K562 (cell line): ENCODE measurements at regions not wholly inside any gene's neighbourhood (a gene's known extent, or its start where the extent isn't known, plus 50 kb on each side); places are given as distances from the start of the nearest gene placed in this dataset.

Source experiments
- ATAC-seq: fragments of 200-7000 bp; cut with Tn5 transposase; 3 replicates; pipeline ENCODE4 v1.9.1; 2020; ENCODE audit warnings: moderate library complexity
- BruUV-seq: library from RNA; stranded (reverse); fragments of 400-500 nt; replicated peaks from 2 replicates; lab custom pipeline; 2021; lab: Mats Ljungman, UMichigan
- CTCF ChIA-PET: fragments of 300-600 bp; formaldehyde crosslinking; extraction: SDS; loops from one replicate; lab custom pipeline; 2021; ENCODE audit warnings: low intra/inter-chr PET ratio; lab: Yijun Ruan, JAX
- POLR2A ChIA-PET: fragments of 300-600, 350-650 bp; sonication (Branson Sonifier 250); formaldehyde crosslinking; extraction: SDS; loops from one replicate; lab custom pipeline; 2021; ENCODE audit warnings: antibody characterized with exemption, inconsistent platforms; lab: Yijun Ruan, JAX
- DNase-seq, 4 experiments: peaks; one replicate each; pipeline versions ENCODE4 v3.0.0 to v3.0.0-alpha.2; 2011 to 2018; ENCODE audit warnings: low spot score in 3 of 4, mixed read lengths in 3 of 4; ENCODE audit errors: extremely low read depth in 1 of 4
- FAIRE-seq: peaks from 2 replicates; lab custom pipeline; 2011; peaks lifted over from hg19 to GRCh38; lab: Jason Lieb, UNC
- H2AFZ ChIP-seq: 2 replicates; pipeline ENCODE4 v1.6.0; 2011; ENCODE audit warnings: low read depth, low read length, control low read depth, inconsistent platforms
- H3K27ac ChIP-seq: fragments of 200-600 bp; 3 replicates; pipeline ENCODE4 v1.8.0; 2011; ENCODE audit warnings: low read depth, mild to moderate bottlenecking, control low read depth, inconsistent platforms, low read length, moderate library complexity, mixed read lengths; ENCODE audit errors: extremely low read depth
- H3K27me3 ChIP-seq, 2 experiments: fragments of 300-600 bp in 1 of 2; 2 replicates in 1 of 2; 3 replicates in 1 of 2; pipeline versions ENCODE4 v1.6.0 to v1.8.0; 2011; ENCODE audit warnings: inconsistent platforms in 2 of 2, low read length in 2 of 2, mild to moderate bottlenecking in 1 of 2, mixed read lengths in 1 of 2, moderate library complexity in 1 of 2; ENCODE audit not compliant: control insufficient read depth in 2 of 2, insufficient read depth in 2 of 2
- H3K36me3 ChIP-seq: fragments of 300-600 bp; 3 replicates; pipeline ENCODE4 v1.8.0; 2011; ENCODE audit warnings: mild to moderate bottlenecking, low read length, inconsistent platforms; ENCODE audit not compliant: control insufficient read depth, insufficient read depth
- H3K4me1 ChIP-seq, 2 experiments: fragments of 200-600 bp in 1 of 2; replicated peaks in 1 of 2; 2 replicates in 1 of 2; 3 replicates in 1 of 2; pipeline versions ENCODE4 v1.5.1 to v1.8.0; 2011; ENCODE audit warnings: inconsistent platforms in 2 of 2, low read length in 2 of 2, mild to moderate bottlenecking in 1 of 2, mixed read lengths in 1 of 2, moderate library complexity in 1 of 2; ENCODE audit not compliant: control insufficient read depth in 2 of 2, insufficient read depth in 2 of 2
- H3K4me2 ChIP-seq: 2 replicates; pipeline ENCODE4 v1.6.1; 2011; ENCODE audit warnings: low read length, control low read depth, inconsistent platforms, mixed read lengths; ENCODE audit not compliant: insufficient read depth
- H3K4me3 ChIP-seq: fragments of 200-600 bp; sonication (generic), shearing (Covaris generic); 2 replicates; pipeline ENCODE4 v1.5.1; 2016; ENCODE audit warnings: control low read depth, inconsistent platforms
- H3K79me2 ChIP-seq: fragments of 200-600 bp; 3 replicates; pipeline ENCODE4 v1.8.0; 2011; ENCODE audit warnings: low read length, inconsistent platforms; ENCODE audit not compliant: control insufficient read depth, insufficient read depth
- H3K9ac ChIP-seq, 2 experiments: 2 replicates each; pipeline versions ENCODE4 v1.6.0 to v1.6.1; 2011; ENCODE audit warnings: low read depth in 2 of 2, low read length in 2 of 2, control low read depth in 1 of 2, inconsistent platforms in 1 of 2, mild to moderate bottlenecking in 1 of 2, mixed read lengths in 1 of 2; ENCODE audit not compliant: insufficient read depth in 1 of 2
- H3K9me1 ChIP-seq: one replicate; pipeline ENCODE4 v1.6.0; 2011; ENCODE audit warnings: inconsistent platforms, mild to moderate bottlenecking, low read length, moderate library complexity; ENCODE audit not compliant: control insufficient read depth, insufficient read depth
- H3K9me3 ChIP-seq: replicated peaks from 2 replicates; pipeline ENCODE4 v1.5.1; 2011; ENCODE audit warnings: low read depth, low read length, inconsistent platforms; ENCODE audit not compliant: control insufficient read depth, insufficient read depth
- H4K20me1 ChIP-seq: replicated peaks from 2 replicates; pipeline ENCODE4 v1.6.1; 2011; ENCODE audit warnings: low read length, inconsistent platforms, mixed read lengths; ENCODE audit not compliant: control insufficient read depth, insufficient read depth
- BMI1 ChIP-seq: fragments of 150-350 bp; IDR thresholded peaks from 2 replicates; pipeline ENCODE4 v1.6.1; 2014; ENCODE audit warnings: low read length
- CBFA2T3 ChIP-seq: fragments of 450-650 bp; IDR thresholded peaks from 2 replicates; pipeline ENCODE4 v1.6.1; 2017
- ETS2 ChIP-seq: IDR thresholded peaks from 2 replicates; pipeline ENCODE4 v1.6.1; 2016; ENCODE audit warnings: borderline replicate concordance, missing genetic modification characterization, mild to moderate bottlenecking, moderate library complexity, missing compliant biosample characterization; ENCODE audit not compliant: poor library complexity, severe bottlenecking
- KHSRP ChIP-seq: fragments of 450-650 bp; IDR thresholded peaks from 2 replicates; pipeline ENCODE4 v1.6.1; 2017
- MTA3 ChIP-seq: fragments of 450-650 bp; formaldehyde crosslinking; IDR thresholded peaks from 2 replicates; pipeline ENCODE4 v1.6.1; 2017; ENCODE audit warnings: mild to moderate bottlenecking, borderline replicate concordance
- PHF21A ChIP-seq: fragments of 450-650 bp; IDR thresholded peaks from 2 replicates; pipeline ENCODE4 v1.6.1; 2017; ENCODE audit warnings: low read depth, borderline replicate concordance
- POLR2H ChIP-seq: IDR thresholded peaks from 2 replicates; pipeline ENCODE4 v1.6.1; 2016; ENCODE audit warnings: missing genetic modification characterization, low read depth, mild to moderate bottlenecking, control low read depth, missing compliant biosample characterization, moderate library complexity
- SRSF1 ChIP-seq: fragments of 200-400 bp; formaldehyde crosslinking; IDR thresholded peaks from 2 replicates; pipeline ENCODE4 v1.6.1; 2017; ENCODE audit warnings: mild to moderate bottlenecking, low read depth, low read length, moderate library complexity
- TEAD2 ChIP-seq: fragments of 450-650 bp; IDR thresholded peaks from 2 replicates; pipeline ENCODE4 v1.6.1; 2016; ENCODE audit warnings: missing genetic modification characterization, control low read depth, missing compliant biosample characterization
- ZNF668 ChIP-seq: fragments of 250-450 bp; sonication (Bioruptor Pico); IDR thresholded peaks from 2 replicates; pipeline ENCODE4 v1.8.0; 2022; ENCODE audit warnings: mild to moderate bottlenecking, inconsistent platforms
- WGBS: fragments of 100-300 bp; shearing (Covaris generic); methylation state at CpG from one replicate; pipeline ENCODE4 v1.1.6; 2016; ENCODE audit warnings: low coverage, mixed read lengths; ENCODE audit not compliant: insufficient coverage; ENCODE audit errors: missing lambda C conversion rate; 5-methylcytosine and 5-hydroxymethylcytosine counted together
- in situ Hi-C: fragments of 300-500 bp; cut with MboI; formaldehyde crosslinking; loops from 4 replicates; pipeline ENCODE4 v1.15.0; 2018; ENCODE audit warnings: inconsistent platforms, mixed read lengths
- intact Hi-C: fragments of 100-400 bp; cut with micrococcal nuclease; formaldehyde crosslinking; loops from 2 replicates; pipeline ENCODE4 v1.14.2; 2022
- TF ChIP-seq, protein P1 (sequence below): fragments of 450-650 bp; formaldehyde crosslinking; IDR thresholded peaks from 2 replicates; pipeline ENCODE4 v1.4.0; 2022; ENCODE audit warnings: mild to moderate bottlenecking, moderate library complexity

DNA sequence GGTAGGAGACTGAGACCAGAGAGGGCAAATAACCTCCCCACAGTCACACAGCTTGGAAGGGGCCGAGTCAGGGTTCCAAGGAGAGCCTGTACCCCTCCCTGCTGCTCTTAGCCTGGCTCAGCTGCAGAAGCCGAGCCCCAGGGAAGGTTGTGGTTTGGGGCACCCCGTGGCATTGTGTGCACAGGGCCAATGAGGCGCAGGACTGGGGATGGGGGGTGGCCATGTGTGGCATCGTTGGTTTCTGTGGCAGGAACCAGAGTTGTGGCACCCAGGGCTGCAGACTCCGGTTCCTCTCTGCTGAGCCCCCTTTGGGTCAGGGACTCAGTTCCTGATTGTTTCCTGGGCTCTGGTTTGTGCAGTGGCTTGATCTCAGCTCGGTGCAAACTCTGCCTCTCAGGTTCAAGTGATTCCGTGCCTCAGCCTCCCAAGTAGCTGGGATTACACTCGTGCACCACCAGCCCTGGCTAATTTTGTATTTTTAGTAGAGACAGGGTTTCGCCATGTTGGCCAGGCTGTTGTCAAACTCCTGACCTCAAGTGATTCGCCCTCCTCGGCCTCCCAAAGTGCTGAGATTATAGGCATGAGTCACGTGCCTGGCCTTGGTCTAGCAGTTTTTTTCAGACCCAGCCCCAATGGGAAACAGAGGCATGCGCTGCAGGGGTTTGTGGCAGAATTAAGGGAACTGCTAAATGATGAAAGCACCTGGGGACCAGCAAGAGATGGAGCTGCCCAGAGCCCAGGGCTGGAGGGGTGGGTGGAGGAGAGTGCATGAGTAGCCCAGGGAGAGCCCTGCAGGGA lies 221.0 kb upstream of the SULF2 start (continued):
- no peak for TF ChIP-seq TEAD2
- TF ChIP-seq SRSF1, result no peak

DNA sequence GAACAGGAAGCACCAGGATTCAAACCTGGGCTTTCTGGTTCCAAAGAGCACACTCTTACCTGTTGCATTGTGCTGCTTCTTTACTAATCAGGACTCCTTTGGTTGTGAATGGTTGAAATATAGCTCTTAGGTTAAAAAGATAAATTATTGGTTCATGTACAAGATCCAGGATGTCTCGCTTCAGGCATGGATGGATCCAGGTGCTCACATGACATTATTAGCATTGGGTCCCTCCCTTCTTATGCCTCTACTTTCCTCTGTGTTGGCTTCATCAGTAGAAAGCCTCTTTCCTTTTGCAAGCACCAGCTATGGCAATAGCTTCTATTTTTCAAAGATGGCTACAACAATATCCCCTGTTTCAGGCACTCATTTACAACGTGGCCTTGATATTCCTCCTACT lies 217.7 kb upstream of the SULF2 start:
- Histone ChIP-seq H4K20me1 (no peaks in the 10 kb centered on the region), H3K4me2 (no peak overlapping the region), H3K36me3 (no peaks in the 10 kb centered on the region), H3K9me1 (no peaks in the 10 kb centered on the region), H3K9ac (no peak overlapping the region), H3K27me3 (no peaks in the 10 kb centered on the region; a peak in 1 of 5 replicates), H3K4me3 (no peak overlapping the region), H2AFZ (no peak overlapping the region), H3K9me3 (no peaks in the 10 kb centered on the region), H3K27ac (no peak overlapping the region), H3K4me1 (no peaks in the 10 kb centered on the region)
- DNase-seq (no peak), ATAC-seq (no peak), FAIRE-seq (no peak)
- no TSS peak for BruUV-seq
- POLR2A ChIA-PET, result no interaction called here
- TF ChIP-seq MTA3, result no peak
- TF ChIP-seq, protein P1, sequence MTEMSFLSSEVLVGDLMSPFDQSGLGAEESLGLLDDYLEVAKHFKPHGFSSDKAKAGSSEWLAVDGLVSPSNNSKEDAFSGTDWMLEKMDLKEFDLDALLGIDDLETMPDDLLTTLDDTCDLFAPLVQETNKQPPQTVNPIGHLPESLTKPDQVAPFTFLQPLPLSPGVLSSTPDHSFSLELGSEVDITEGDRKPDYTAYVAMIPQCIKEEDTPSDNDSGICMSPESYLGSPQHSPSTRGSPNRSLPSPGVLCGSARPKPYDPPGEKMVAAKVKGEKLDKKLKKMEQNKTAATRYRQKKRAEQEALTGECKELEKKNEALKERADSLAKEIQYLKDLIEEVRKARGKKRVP (CRISPR knock-in tag), result no peak
- TF ChIP-seq ETS2 (tag), result no peak
- no peak for TF ChIP-seq PHF21A
- TF ChIP-seq KHSRP, result no peak
- no peak for TF ChIP-seq POLR2H (tag)
- no peak for TF ChIP-seq BMI1
- TF ChIP-seq ZNF668 (CRISPR knock-in tag), result no peak
- no peak for TF ChIP-seq CBFA2T3
- TF ChIP-seq, all 486 proteins: peak for 0
- in situ Hi-C loops, result no loop called here
- intact Hi-C loops, result no loop called here
- CTCF ChIA-PET, result no interaction called here
- 0% methylated on average over 2 of the region's 2 CpGs for WGBS
- no peaks in the 10 kb centered on the region for H3K79me2 ChIP-seq
